ENCODE measurements at regions not wholly inside any gene's neighbourhood (a gene's known extent, or its start where the extent isn't known, plus 50 kb on each side); places are given as distances from the start of the nearest gene placed in this dataset.

DNA sequence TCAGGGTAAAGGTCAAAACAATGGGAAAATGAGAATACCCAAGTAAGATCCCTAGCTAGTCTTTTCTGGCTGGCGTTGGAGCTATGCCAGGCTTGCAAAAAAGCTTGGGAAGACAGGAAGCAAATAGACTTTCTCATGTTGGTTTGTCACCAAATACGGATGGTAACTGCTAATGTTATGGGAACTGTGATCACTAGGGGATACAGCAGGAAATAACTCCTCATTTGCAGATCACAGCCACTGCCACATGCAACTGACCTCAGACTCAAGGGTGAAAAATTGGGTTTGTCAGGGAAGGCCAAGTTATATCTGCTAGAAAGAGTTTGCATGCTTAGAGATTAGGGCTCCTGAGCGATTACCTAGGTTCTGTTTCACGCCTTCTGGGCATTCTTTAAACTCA lies 162.9 kb downstream of the NHLRC3 start:
- TF ChIP-seq POLR2AphosphoS5 (IDR thresholded peaks at IDR 0.05): no peak
- TF ChIP-seq, protein P1, sequence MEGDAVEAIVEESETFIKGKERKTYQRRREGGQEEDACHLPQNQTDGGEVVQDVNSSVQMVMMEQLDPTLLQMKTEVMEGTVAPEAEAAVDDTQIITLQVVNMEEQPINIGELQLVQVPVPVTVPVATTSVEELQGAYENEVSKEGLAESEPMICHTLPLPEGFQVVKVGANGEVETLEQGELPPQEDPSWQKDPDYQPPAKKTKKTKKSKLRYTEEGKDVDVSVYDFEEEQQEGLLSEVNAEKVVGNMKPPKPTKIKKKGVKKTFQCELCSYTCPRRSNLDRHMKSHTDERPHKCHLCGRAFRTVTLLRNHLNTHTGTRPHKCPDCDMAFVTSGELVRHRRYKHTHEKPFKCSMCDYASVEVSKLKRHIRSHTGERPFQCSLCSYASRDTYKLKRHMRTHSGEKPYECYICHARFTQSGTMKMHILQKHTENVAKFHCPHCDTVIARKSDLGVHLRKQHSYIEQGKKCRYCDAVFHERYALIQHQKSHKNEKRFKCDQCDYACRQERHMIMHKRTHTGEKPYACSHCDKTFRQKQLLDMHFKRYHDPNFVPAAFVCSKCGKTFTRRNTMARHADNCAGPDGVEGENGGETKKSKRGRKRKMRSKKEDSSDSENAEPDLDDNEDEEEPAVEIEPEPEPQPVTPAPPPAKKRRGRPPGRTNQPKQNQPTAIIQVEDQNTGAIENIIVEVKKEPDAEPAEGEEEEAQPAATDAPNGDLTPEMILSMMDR (IDR thresholded peaks at IDR 0.05): no peak
